Adrenal gland (tissue), 5 donors: ENCODE measurements at regions not wholly inside any gene's neighbourhood (a gene's known extent, or its start where the extent isn't known, plus 50 kb on each side); places are given as distances from the start of the nearest gene placed in this dataset.

Experiments
- POLR2A ChIP-seq, 2 donors: fragments of 450-650 bp; IDR thresholded peaks; one replicate each; pipeline ENCODE4 v1.6.1; 2017; ENCODE audit warnings: antibody characterized with exemption in 2 of 2, mild to moderate bottlenecking in 2 of 2, moderate library complexity in 1 of 2
- TF ChIP-seq, protein P1 (sequence below), 6 experiments: fragments of 450-650 bp in 4 of 6; fragments of 200-600 bp in 2 of 6; sonication (generic) in 1 of 6; IDR thresholded peaks; 1 replicate in 5 of 6; 2 replicates in 1 of 6; pipeline versions ENCODE4 v1.5.1 to v1.8.0; 2016 to 2021; ENCODE audit warnings: antibody characterized with exemption in 6 of 6, mild to moderate bottlenecking in 2 of 6, moderate library complexity in 1 of 6
- donor health status: DM: no; HTN: no; CAD: no.

- TF ChIP-seq, protein P1, sequence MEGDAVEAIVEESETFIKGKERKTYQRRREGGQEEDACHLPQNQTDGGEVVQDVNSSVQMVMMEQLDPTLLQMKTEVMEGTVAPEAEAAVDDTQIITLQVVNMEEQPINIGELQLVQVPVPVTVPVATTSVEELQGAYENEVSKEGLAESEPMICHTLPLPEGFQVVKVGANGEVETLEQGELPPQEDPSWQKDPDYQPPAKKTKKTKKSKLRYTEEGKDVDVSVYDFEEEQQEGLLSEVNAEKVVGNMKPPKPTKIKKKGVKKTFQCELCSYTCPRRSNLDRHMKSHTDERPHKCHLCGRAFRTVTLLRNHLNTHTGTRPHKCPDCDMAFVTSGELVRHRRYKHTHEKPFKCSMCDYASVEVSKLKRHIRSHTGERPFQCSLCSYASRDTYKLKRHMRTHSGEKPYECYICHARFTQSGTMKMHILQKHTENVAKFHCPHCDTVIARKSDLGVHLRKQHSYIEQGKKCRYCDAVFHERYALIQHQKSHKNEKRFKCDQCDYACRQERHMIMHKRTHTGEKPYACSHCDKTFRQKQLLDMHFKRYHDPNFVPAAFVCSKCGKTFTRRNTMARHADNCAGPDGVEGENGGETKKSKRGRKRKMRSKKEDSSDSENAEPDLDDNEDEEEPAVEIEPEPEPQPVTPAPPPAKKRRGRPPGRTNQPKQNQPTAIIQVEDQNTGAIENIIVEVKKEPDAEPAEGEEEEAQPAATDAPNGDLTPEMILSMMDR (IDR thresholded peaks at IDR 0.05): no peak
- no peak for TF ChIP-seq POLR2A (IDR thresholded peaks at IDR 0.05)
These were observed 593.2 kb downstream of the ZEB2 start for GRCh38 chr2:143926736-143927135.
